K562 (cell line): ENCODE measurements at regions not wholly inside any gene's neighbourhood (a gene's known extent, or its start where the extent isn't known, plus 50 kb on each side); places are given as distances from the start of the nearest gene placed in this dataset.

ENCODE experiments used
- AFF1 ChIP-seq, 2 experiments: fragments of 450-650 bp; IDR thresholded peaks; 2 replicates each; pipeline ENCODE4 v1.6.1; 2018; ENCODE audit warnings: mild to moderate bottlenecking in 2 of 2, low read depth in 1 of 2; ENCODE audit not compliant: partially characterized antibody in 2 of 2
- BCLAF1 ChIP-seq, 2 experiments: fragments of 450-650 bp in 1 of 2; IDR thresholded peaks; 2 replicates each; pipeline ENCODE4 v1.6.1; 2011 to 2017; ENCODE audit warnings: low read depth in 2 of 2, antibody characterized with exemption in 1 of 2, borderline replicate concordance in 1 of 2, low read length in 1 of 2, mild to moderate bottlenecking in 1 of 2, mixed read lengths in 1 of 2; ENCODE audit not compliant: control insufficient read depth in 1 of 2
- CCNT2 ChIP-seq: IDR thresholded peaks from 2 replicates; pipeline ENCODE4 v1.6.1; 2011; ENCODE audit warnings: borderline replicate concordance, low read depth, mild to moderate bottlenecking, moderate library complexity, mixed read lengths, low read length; ENCODE audit not compliant: insufficient read length; ENCODE audit errors: extremely low read depth
- CHD2 ChIP-seq: IDR thresholded peaks from 2 replicates; pipeline ENCODE4 v1.6.1; 2011; ENCODE audit warnings: low read depth, low read length
- GMEB1 ChIP-seq: fragments of 250-450 bp; sonication (Bioruptor Pico); IDR thresholded peaks from 2 replicates; pipeline ENCODE4 v1.4.0; 2020; ENCODE audit warnings: mild to moderate bottlenecking
- IFI16 ChIP-seq: fragments of 250-450 bp; sonication (Bioruptor Pico); IDR thresholded peaks from 2 replicates; pipeline ENCODE4 v2.1.2; 2022; ENCODE audit warnings: mild to moderate bottlenecking, inconsistent platforms
- MBD2 ChIP-seq: sonication (generic); IDR thresholded peaks from 2 replicates; pipeline ENCODE4 v1.6.1; 2016; ENCODE audit warnings: low read depth, borderline replicate concordance
- MTF1 ChIP-seq: fragments of 250-450 bp; sonication (Bioruptor Pico); IDR thresholded peaks from 2 replicates; pipeline ENCODE4 v1.9.0; 2021; ENCODE audit warnings: moderate library complexity, mild to moderate bottlenecking, inconsistent platforms, borderline replicate concordance
- PURB ChIP-seq: sonication (generic); formaldehyde crosslinking; IDR thresholded peaks from 2 replicates; pipeline ENCODE4 v1.9.0; 2021; ENCODE audit warnings: low read depth, mild to moderate bottlenecking, missing genetic modification reagents
- RBM34 ChIP-seq: fragments of 200-400 bp; formaldehyde crosslinking; IDR thresholded peaks from 2 replicates; pipeline ENCODE4 v1.6.1; 2018; ENCODE audit warnings: low read length, borderline replicate concordance; ENCODE audit not compliant: insufficient read depth
- RFX5 ChIP-seq: IDR thresholded peaks from 2 replicates; pipeline ENCODE4 v1.6.1; 2011; ENCODE audit warnings: low read depth, mild to moderate bottlenecking, improper control_type of control experiment, low read length
- SMAD1 ChIP-seq: fragments of 150-350 bp; IDR thresholded peaks from 2 replicates; pipeline ENCODE4 v1.6.1; 2014; ENCODE audit warnings: low read length, low read depth; ENCODE audit not compliant: partially characterized antibody
- XRCC5 ChIP-seq: fragments of 200-400 bp; formaldehyde crosslinking; IDR thresholded peaks from 2 replicates; pipeline ENCODE4 v1.6.1; 2017; ENCODE audit warnings: low read depth, mild to moderate bottlenecking, low read length
- ZNF311 ChIP-seq: fragments of 250-450 bp; sonication (Bioruptor Pico); IDR thresholded peaks from 2 replicates; pipeline ENCODE4 v1.4.0; 2020; ENCODE audit warnings: mild to moderate bottlenecking, moderate library complexity
- ZNF398 ChIP-seq: fragments of 250-450 bp; sonication (Bioruptor Pico); IDR thresholded peaks from 2 replicates; pipeline ENCODE4 v1.8.0; 2021; ENCODE audit warnings: moderate library complexity, mild to moderate bottlenecking, inconsistent platforms

GRCh38 chr18:22467760-22468553 is 50.2 kb upstream of the CTAGE1 start (continued):
- peak; percentile 60; the same call in 1 of the 2 replicates for TF ChIP-seq ZNF398 (CRISPR knock-in tag)
- no peak for TF ChIP-seq CCNT2
- no peak for TF ChIP-seq MBD2
- TF ChIP-seq ZNF311 (CRISPR knock-in tag), result peak; percentile 95
- TF ChIP-seq PURB, result no peak
- peak in 1 of 2 experiments; percentile 65 for TF ChIP-seq AFF1 (IDR thresholded peaks at IDR 0.05; ENCODE audit: low read depth in 1 of 2, partially characterized antibody in 2 of 2)
- no peak for TF ChIP-seq CHD2
- TF ChIP-seq RBM34, result no peak
- no peak for TF ChIP-seq SMAD1
- TF ChIP-seq MTF1 (CRISPR knock-in tag), result no peak
- TF ChIP-seq XRCC5, result no peak
- TF ChIP-seq BCLAF1 (IDR thresholded peaks at IDR 0.05; ENCODE audit: borderline replicate concordance in 1 of 2, control insufficient read depth in 1 of 2, low read depth in 2 of 2, low read length in 1 of 2), result no peak
- TF ChIP-seq IFI16 (CRISPR knock-in tag), result peak; percentile 69; the same call in 1 of the 2 replicates
- no peak for TF ChIP-seq RFX5
- TF ChIP-seq GMEB1 (CRISPR knock-in tag), result peak; percentile 51
